SK-N-MC (cell line): ENCODE measurements at regions not wholly inside any gene's neighbourhood (a gene's known extent, or its start where the extent isn't known, plus 50 kb on each side); places are given as distances from the start of the nearest gene placed in this dataset.

Experiments used
- EZH2 ChIP-seq: fragments of 200-600 bp; sonication (generic); IDR thresholded peaks from one replicate; pipeline ENCODE4 v1.6.1; 2017; ENCODE audit warnings: antibody characterized with exemption
- POLR2AphosphoS5 ChIP-seq: IDR thresholded peaks from 2 replicates; pipeline ENCODE4 v1.6.1; 2012; ENCODE audit warnings: mild to moderate bottlenecking, low read depth, low read length, borderline replicate concordance

- TF ChIP-seq EZH2 (no peak), POLR2AphosphoS5 (no peak)
These were observed 335.8 kb downstream of the PABPC4L start for GRCh38 chr4:133865612-133866327.
